Neural progenitor cell (in vitro differentiated cells): ENCODE measurements at regions not wholly inside any gene's neighbourhood (a gene's known extent, or its start where the extent isn't known, plus 50 kb on each side); places are given as distances from the start of the nearest gene placed in this dataset.

ENCODE experiments used
- CTCF ChIP-seq: fragments of 200-600 bp; sonication (generic); IDR thresholded peaks from 2 replicates; pipeline ENCODE4 v1.5.1; 2017; ENCODE audit warnings: antibody characterized with exemption, mild to moderate bottlenecking
- EZH2 ChIP-seq: fragments of 200-600 bp; sonication (generic); IDR thresholded peaks from 2 replicates; pipeline ENCODE4 v1.6.1; 2017; ENCODE audit warnings: antibody characterized with exemption, mild to moderate bottlenecking, moderate library complexity

- TF ChIP-seq CTCF (no peak), EZH2 (no peak)
These were observed 100.1 kb upstream of the BHLHE23 start for GRCh38 chr20:63106765-63107448.
